HG03520 (cell line): ENCODE measurements at regions not wholly inside any gene's neighbourhood (a gene's known extent, or its start where the extent isn't known, plus 50 kb on each side); places are given as distances from the start of the nearest gene placed in this dataset.

ENCODE experiments used
- ATAC-seq: cut with Tn5 transposase; IDR thresholded peaks from one replicate; pipeline ENCODE4 v1.9.1; 2021; ENCODE audit warnings: mild to moderate bottlenecking, moderate library complexity; ENCODE audit not compliant: unreplicated experiment

GRCh38 chr18:10403708-10404107 is 50.7 kb upstream of the APCDD1 start:
- ATAC-seq: no peak

- ATAC-seq: no peak
These were observed 50.3 kb upstream of the APCDD1 start for GRCh38 chr18:10404168-10404567.
